ENCODE measurements at regions not wholly inside any gene's neighbourhood (a gene's known extent, or its start where the extent isn't known, plus 50 kb on each side); places are given as distances from the start of the nearest gene placed in this dataset.

DNA sequence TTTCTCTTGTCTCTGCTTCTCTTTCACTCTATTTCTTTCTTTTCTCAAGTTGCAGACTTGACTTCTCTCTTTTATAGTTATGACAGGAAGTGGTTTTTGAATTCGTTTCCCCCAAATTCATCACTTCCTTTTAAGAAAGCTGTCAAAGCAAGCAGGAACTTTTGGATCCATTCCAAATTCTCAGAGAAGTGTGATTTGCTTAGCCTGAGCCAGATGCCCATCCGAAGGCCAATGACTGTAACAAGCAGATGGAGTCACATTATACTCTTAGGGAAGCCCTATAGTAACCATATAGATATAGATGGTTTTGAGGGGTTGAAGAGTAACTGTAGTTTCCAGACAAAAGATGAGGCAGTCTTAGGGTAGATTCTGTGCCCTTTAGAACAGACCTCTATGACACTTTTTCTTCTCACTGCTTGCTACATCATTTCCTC, 592.0 kb upstream of the KCNMB2 start:
- TF ChIP-seq POLR2AphosphoS5 (IDR thresholded peaks at IDR 0.05; ENCODE audit: borderline replicate concordance, low read depth, low read length) (peak; percentile 23; the same call in 1 of the 2 replicates), EZH2 (IDR thresholded peaks at IDR 0.05) (no peak), FOXP2 (optimal IDR thresholded peaks at IDR 0.05; ENCODE audit: control extremely low read depth, extremely low read length, insufficient read depth) (no peak)

Data from SK-N-MC (cell line).